PFSK-1 (cell line): ENCODE measurements at regions not wholly inside any gene's neighbourhood (a gene's known extent, or its start where the extent isn't known, plus 50 kb on each side); places are given as distances from the start of the nearest gene placed in this dataset.

ENCODE experiments used
- POLR2AphosphoS5 ChIP-seq: IDR thresholded peaks from 2 replicates; pipeline ENCODE4 v1.6.1; 2012; ENCODE audit warnings: low read depth, mild to moderate bottlenecking, control low read depth, low read length, moderate library complexity
- SIN3A ChIP-seq: IDR thresholded peaks from 2 replicates; pipeline ENCODE4 v1.6.1; 2012; ENCODE audit warnings: mild to moderate bottlenecking, low read length, moderate library complexity, borderline replicate concordance; ENCODE audit not compliant: insufficient read depth
- TAF1 ChIP-seq: IDR thresholded peaks from 2 replicates; pipeline ENCODE4 v1.6.1; 2012; ENCODE audit warnings: low read length, control low read depth, borderline replicate concordance; ENCODE audit not compliant: insufficient read depth

DNA sequence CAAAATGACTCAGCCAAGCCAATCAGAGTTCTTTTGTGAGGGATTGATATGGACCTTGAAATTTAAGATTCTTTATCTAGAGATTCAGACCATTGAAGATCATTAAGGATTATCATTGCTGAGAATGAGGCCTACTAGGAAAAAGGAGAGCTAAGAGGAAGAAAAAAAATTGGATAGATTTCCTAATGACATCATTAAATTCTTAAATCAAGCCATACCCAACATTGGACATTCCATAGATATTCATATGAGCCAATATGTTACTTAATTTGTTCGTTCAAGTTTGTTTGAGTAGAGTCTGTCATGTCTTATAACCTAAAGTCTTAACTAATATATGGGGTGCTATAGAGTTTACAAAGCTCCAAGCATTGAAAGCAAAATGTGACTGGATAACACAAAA is 727.9 kb upstream of the SEMA6A start:
- TF ChIP-seq POLR2AphosphoS5: no peak
- TF ChIP-seq SIN3A: no peak
- no peak for TF ChIP-seq TAF1
